Liver (tissue), 8 donors: ENCODE measurements at regions not wholly inside any gene's neighbourhood (a gene's known extent, or its start where the extent isn't known, plus 50 kb on each side); places are given as distances from the start of the nearest gene placed in this dataset.

ENCODE experiments used
- DNase-seq: peaks from one replicate; pipeline ENCODE4 v3.0.0-alpha.2; 2017; ENCODE audit warnings: low spot score
- H3K27ac ChIP-seq, 2 donors: one replicate each; pipeline ENCODE4 v1.7.0; 2013; ENCODE audit warnings: inconsistent platforms in 2 of 2, low read length in 2 of 2, control low read depth in 1 of 2, low read depth in 1 of 2, mild to moderate bottlenecking in 1 of 2
- H3K27me3 ChIP-seq, 4 donors: one replicate each; pipeline versions ENCODE4 v1.6.1 to v1.7.0; 2013; ENCODE audit warnings: low read length in 3 of 4, inconsistent platforms in 1 of 4, mild to moderate bottlenecking in 1 of 4, moderate library complexity in 1 of 4; ENCODE audit not compliant: control insufficient read depth in 4 of 4, insufficient read depth in 4 of 4
- H3K36me3 ChIP-seq, 4 donors: one replicate each; pipeline versions ENCODE4 v1.6.1 to v1.7.0; 2013; ENCODE audit warnings: low read length in 3 of 4, mild to moderate bottlenecking in 3 of 4, low read depth in 1 of 4, moderate library complexity in 1 of 4; ENCODE audit not compliant: control insufficient read depth in 4 of 4, insufficient read depth in 3 of 4
- H3K4me1 ChIP-seq, 4 donors: one replicate each; pipeline versions ENCODE4 v1.6.1 to v1.7.0; 2013; ENCODE audit warnings: low read length in 3 of 4, mild to moderate bottlenecking in 3 of 4, moderate library complexity in 1 of 4; ENCODE audit not compliant: control insufficient read depth in 4 of 4, insufficient read depth in 4 of 4
- H3K4me3 ChIP-seq, 3 donors: one replicate each; pipeline versions ENCODE4 v1.6.1 to v1.7.0; 2013; ENCODE audit warnings: low read length in 3 of 3, control low read depth in 1 of 3, low read depth in 1 of 3, mild to moderate bottlenecking in 1 of 3
- H3K9ac ChIP-seq, 2 donors: one replicate each; pipeline ENCODE4 v1.7.0; 2013; ENCODE audit warnings: low read length in 2 of 2, mild to moderate bottlenecking in 2 of 2, moderate library complexity in 2 of 2, control low read depth in 1 of 2, low read depth in 1 of 2
- H3K9me3 ChIP-seq, 4 donors: one replicate each; pipeline versions ENCODE4 v1.6.1 to v1.7.0; 2013; ENCODE audit warnings: low read length in 3 of 4; ENCODE audit not compliant: control insufficient read depth in 4 of 4
- ATF3 ChIP-seq: IDR thresholded peaks from 2 replicates; pipeline ENCODE4 v1.6.1; 2016; ENCODE audit warnings: antibody characterized with exemption
- CTCF ChIP-seq: fragments of 150-350 bp; IDR thresholded peaks from 2 replicates; pipeline ENCODE4 v1.5.1; 2017; ENCODE audit warnings: improper control_type of control experiment, low read depth, low read length; ENCODE audit not compliant: missing input control
- EGR1 ChIP-seq, 2 donors: IDR thresholded peaks; 2 replicates each; pipeline ENCODE4 v1.6.1; 2016 to 2018; ENCODE audit warnings: antibody characterized with exemption in 2 of 2, low read depth in 2 of 2
- FOXA2 ChIP-seq: IDR thresholded peaks from 2 replicates; pipeline ENCODE4 v1.6.1; 2016; ENCODE audit warnings: antibody characterized with exemption
- HNF4A ChIP-seq, 2 donors: conservative IDR thresholded peaks; 2 replicates each; pipeline ENCODE4 v1.6.1; 2016; ENCODE audit warnings: antibody characterized with exemption in 2 of 2, mild to moderate bottlenecking in 2 of 2
- HNF4G ChIP-seq: IDR thresholded peaks from 2 replicates; pipeline ENCODE4 v1.6.1; 2016; ENCODE audit warnings: antibody characterized with exemption
- JUND ChIP-seq, 2 donors: IDR thresholded peaks; 2 replicates each; pipeline ENCODE4 v1.6.1; 2016; ENCODE audit warnings: antibody characterized with exemption in 2 of 2
- MAX ChIP-seq: IDR thresholded peaks from 2 replicates; pipeline ENCODE4 v1.6.1; 2016; ENCODE audit warnings: antibody characterized with exemption
- NR2F2 ChIP-seq: IDR thresholded peaks from 2 replicates; pipeline ENCODE4 v1.6.1; 2016; ENCODE audit warnings: antibody characterized with exemption
- RAD21 ChIP-seq, 2 donors: IDR thresholded peaks; 2 replicates each; pipeline ENCODE4 v1.6.1; 2016; ENCODE audit warnings: antibody characterized with exemption in 2 of 2, mild to moderate bottlenecking in 2 of 2
- REST ChIP-seq: IDR thresholded peaks from 2 replicates; pipeline ENCODE4 v1.6.1; 2016; ENCODE audit warnings: antibody characterized with exemption, mild to moderate bottlenecking
- RXRA ChIP-seq, 2 donors: IDR thresholded peaks; 2 replicates each; pipeline ENCODE4 v1.6.1; 2017 to 2018; ENCODE audit warnings: antibody characterized with exemption in 2 of 2, mild to moderate bottlenecking in 1 of 2
- SP1 ChIP-seq: IDR thresholded peaks from 2 replicates; pipeline ENCODE4 v1.6.1; 2018; ENCODE audit warnings: antibody characterized with exemption, mild to moderate bottlenecking
- TAF1 ChIP-seq: conservative IDR thresholded peaks from 2 replicates; pipeline ENCODE4 v1.6.1; 2016; ENCODE audit warnings: antibody characterized with exemption, mild to moderate bottlenecking
- YY1 ChIP-seq: IDR thresholded peaks from 2 replicates; pipeline ENCODE4 v1.6.1; 2016; ENCODE audit warnings: antibody characterized with exemption, mild to moderate bottlenecking
- ZBTB33 ChIP-seq: IDR thresholded peaks from 2 replicates; pipeline ENCODE4 v1.6.1; 2016; ENCODE audit warnings: antibody characterized with exemption
- WGBS: extraction: QIAGEN DNeasy Blood & Tissue Kit; methylation state at CpG from one replicate; pipeline ENCODE4 v1.1.7; 2013; 5-methylcytosine and 5-hydroxymethylcytosine counted together
- donor health status: healthy.
- donor health status: healthy.
- donor health status: healthy.
- donor health status: healthy.
- donor health status: healthy.

GRCh38 chr12:125804660-125805059, 739.4 kb downstream of the AACS start:
- Histone ChIP-seq H3K9ac (no peak overlapping the region), H3K4me1 (no peaks in the 10 kb centered on the region), H3K27ac (no peak overlapping the region), H3K36me3 (no peaks in the 10 kb centered on the region), H3K9me3 (no peaks in the 10 kb centered on the region), H3K27me3 (no peaks in the 10 kb centered on the region), H3K4me3 (no peak overlapping the region)
- TF ChIP-seq HNF4G = no peak
- TF ChIP-seq FOXA2 = no peak
- no peak for TF ChIP-seq CTCF
- DNase-seq = no peak
- WGBS = 63% methylated on average over 7 of the region's 7 CpGs

- TF ChIP-seq SP1 (no peak), NR2F2 (no peak), RAD21 (IDR thresholded peaks at IDR 0.05) (no peak), ATF3 (no peak), HNF4G (no peak), FOXA2 (no peak), RXRA (IDR thresholded peaks at IDR 0.05) (no peak), ZBTB33 (no peak), HNF4A (conservative IDR thresholded peaks at IDR 0.05) (no peak), EGR1 (IDR thresholded peaks at IDR 0.05; ENCODE audit: low read depth in 2 of 2) (no peak), YY1 (no peak), TAF1 (no peak), MAX (no peak), REST (no peak), JUND (IDR thresholded peaks at IDR 0.05) (no peak), CTCF (no peak)
- H3K27me3 ChIP-seq = peaks cover 0 to 2% (median 0%) of the 10 kb centered on the region in 4 donors
- H3K9ac ChIP-seq = no peak overlapping the region
- peaks cover 0 to 8% (median 5%) of the 10 kb centered on the region in 4 donors for H3K9me3 ChIP-seq
- H3K27ac ChIP-seq = no peak overlapping the region
- no peaks in the 10 kb centered on the region for H3K36me3 ChIP-seq
- 80% methylated on average over 2 of the region's 2 CpGs for WGBS
- no peak overlapping the region for H3K4me3 ChIP-seq
- DNase-seq = no peak
- H3K4me1 ChIP-seq = no peaks in the 10 kb centered on the region
Observed at GRCh38 chr12:125824276-125824675, 759.0 kb downstream of the AACS start.
